NCI-H82 treated with DMSO at 0.1 percent for 48 hours (cell line): ENCODE measurements at regions not wholly inside any gene's neighbourhood (a gene's known extent, or its start where the extent isn't known, plus 50 kb on each side); places are given as distances from the start of the nearest gene placed in this dataset.
"Not testable (repeated sequence)": the region's sequence is repeated elsewhere in the genome, so short reads cannot be mapped to it uniquely, and the experiment has no call there.

Experiments
- DNase-seq: peaks from one replicate; lab custom pipeline; 2025; ENCODE audit not compliant: unreplicated experiment; lab: John Stamatoyannopoulos, UW

GRCh38 chr5:163569284-163569683 is 63.9 kb downstream of the MAT2B start:
- DNase-seq: peak; percentile 73

GRCh38 chr5:163571744-163572143 is 66.3 kb downstream of the MAT2B start:
- DNase-seq: peak; percentile 67

- DNase-seq: no peak
Measured at GRCh38 chr5:163574472-163575440, 69.3 kb downstream of the MAT2B start.

DNA sequence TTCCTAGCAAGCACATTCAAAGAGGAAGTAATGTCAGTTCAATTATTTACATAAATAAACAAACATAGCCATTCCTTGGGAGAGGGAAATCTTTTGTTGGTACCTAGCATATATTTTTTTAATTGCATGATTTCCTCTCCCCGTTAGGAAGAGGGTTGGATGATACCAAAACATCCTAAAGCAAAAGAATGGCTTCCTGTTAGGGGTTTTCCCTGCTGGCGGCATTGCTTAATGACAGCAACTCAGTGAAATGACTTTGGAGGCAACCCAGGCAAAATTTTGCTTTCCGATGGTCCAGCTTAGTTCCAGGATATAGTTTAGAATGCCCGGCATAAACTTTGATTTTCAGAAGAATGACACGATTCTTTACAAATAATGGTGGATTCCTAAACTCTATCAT is 73.2 kb downstream of the MAT2B start:
- DNase-seq: no peak

DNA sequence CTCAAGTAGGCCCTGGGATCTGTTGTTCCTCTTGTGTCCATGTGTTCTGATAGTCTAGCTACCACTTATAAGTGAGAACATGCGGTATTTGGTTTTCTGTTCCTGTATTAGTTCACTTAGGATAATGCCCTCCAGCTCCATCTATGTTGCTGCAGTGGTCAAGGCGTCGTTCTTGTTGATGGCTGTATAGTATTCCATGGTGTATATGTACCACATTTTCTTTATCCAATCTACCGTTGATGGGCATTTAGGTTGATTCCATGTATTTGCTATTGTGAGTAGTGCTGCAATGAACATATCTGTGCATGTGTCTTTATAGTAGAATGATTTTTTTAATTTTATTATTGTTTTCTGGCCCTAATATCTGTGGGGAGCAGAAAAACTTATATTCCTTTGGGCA is 74.3 kb downstream of the MAT2B start:
- no peak for DNase-seq

DNA sequence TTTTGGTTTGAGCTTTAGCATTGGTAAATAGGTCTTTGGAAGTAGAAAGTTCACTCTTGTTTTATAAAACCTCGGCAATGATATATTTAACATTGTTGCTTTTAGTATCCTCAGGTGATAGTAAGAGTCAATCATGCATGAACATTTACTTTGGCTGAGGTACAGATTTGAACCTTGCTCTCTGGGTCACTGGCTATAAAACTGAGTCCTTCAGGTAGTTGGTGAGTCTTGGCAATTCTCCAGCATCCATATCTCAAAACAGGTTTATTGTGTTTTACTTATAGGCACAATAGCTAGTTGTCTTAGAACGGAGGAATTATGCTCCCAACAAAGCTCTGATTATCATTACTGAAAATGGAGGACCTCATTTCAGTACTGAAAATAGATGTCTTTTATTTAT is 75.1 kb downstream of the MAT2B start:
- no peak for DNase-seq

GRCh38 chr5:163583491-163584153 is 78.2 kb downstream of the MAT2B start:
- not testable (repeated sequence) for DNase-seq

- DNase-seq: no peak
Measured at GRCh38 chr5:163585206-163585605, 79.8 kb downstream of the MAT2B start.

DNA sequence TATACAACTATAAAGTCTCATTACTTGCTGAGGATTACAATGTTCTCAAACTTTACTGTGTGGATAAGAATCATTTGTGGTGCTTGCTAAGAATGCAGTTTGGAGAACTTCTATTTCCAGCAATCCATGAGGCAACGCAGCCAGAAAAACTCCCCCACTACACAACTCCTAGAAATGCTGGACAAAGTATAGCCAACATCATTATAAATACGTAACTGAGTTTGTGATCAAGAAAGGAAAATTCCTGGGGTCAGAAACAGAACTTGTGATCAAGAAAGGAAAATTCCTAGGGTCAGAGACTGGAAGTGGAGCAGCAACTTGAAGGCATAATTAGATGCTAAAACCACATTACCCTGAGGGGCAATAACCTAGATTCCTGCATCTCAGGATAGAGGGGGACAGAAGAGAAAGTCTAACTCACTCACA is 81.1 kb downstream of the MAT2B start:
- DNase-seq: no peak

DNA sequence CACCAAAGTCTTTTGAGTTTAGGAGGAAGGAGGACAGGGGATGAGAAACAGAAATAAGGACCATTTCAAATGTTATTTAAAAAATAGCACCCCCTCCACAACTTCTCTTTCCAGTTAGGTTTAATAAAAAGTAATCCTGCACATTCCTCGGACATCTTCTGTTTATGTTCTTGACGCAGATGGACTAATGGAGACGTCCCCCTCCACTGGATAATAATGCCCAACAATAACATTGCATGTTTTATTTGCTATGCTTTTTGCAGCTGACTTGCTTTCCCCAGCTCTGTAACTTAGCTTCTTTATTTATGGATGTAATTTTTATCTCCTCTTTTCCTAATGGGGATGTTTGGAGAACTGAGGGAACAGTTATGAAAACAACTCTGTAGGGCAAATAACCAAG is 89.5 kb downstream of the MAT2B start:
- DNase-seq: no peak

- DNase-seq: no peak
Measured at GRCh38 chr5:163595932-163596607, 90.7 kb downstream of the MAT2B start.

- peak; percentile 76 for DNase-seq
Measured at GRCh38 chr5:163596608-163597315, 91.3 kb downstream of the MAT2B start.

DNA sequence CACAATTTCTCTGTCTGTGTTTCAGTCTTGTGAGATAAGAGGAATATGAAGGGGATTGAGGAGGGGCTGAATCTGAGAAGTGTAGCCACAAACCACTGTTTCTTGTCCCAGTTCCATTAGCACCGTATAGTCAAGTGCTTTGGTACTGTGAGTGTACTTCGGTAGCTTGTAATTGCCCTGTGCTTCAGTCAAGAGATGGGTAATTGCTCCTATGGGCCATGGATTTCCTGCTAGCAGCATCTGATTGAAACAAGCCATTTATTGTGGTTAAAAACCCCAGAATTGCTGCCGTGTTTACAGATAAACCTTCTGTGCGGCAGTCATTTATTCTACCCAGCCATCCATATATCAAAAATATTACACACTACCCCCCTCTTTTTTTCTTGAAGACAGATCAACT is 98.6 kb downstream of the MAT2B start:
- DNase-seq: no peak

- no peak for DNase-seq
Measured at GRCh38 chr5:163607256-163607655, 101.8 kb downstream of the MAT2B start.

GRCh38 chr5:163608621-163609020 is 103.2 kb downstream of the MAT2B start:
- DNase-seq: no peak

GRCh38 chr5:163609910-163610309 is 104.5 kb downstream of the MAT2B start:
- DNase-seq: no peak

DNA sequence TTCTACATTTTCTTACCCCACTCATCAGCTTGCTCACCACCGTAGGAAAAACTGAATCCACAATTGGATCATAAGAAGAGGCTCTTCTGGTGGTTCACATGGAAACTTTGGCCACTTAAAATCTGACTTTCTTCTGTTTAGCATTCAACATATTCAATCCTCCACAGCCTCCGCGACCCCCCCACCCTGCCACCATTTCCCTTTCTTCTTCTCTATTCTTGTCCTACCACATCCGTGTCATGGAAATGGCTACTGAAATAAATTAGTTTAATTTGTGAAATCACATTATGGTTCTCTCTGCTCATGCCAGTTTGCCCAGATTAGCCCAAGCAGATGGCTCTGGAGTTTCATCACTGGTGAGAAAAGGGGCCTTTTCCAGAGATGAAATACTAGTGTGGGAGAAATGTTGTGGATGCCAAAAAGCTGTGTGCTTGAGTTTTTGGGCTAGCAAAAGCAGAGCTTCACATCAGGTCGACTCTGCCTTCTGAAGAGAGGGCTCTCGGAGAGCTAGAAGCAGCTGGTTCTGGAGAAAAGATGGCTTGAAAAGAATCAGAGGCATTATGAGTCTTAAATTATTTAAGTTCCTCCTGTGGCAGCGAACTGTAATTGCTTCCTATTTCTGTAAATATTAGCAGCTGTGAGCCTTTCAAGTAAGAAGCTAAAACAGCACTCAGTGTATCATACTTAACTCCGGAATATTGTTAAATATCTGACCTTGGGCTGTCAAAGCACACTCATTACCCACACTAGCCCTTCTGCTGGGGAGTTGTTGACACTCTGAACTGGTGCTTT is 107.1 kb downstream of the MAT2B start:
- DNase-seq: no peak

- DNase-seq: no peak
Measured at GRCh38 chr5:163613150-163613442, 107.7 kb downstream of the MAT2B start.

- no peak for DNase-seq
Measured at GRCh38 chr5:163614787-163615186, 109.4 kb downstream of the MAT2B start.

- DNase-seq: no peak
Measured at GRCh38 chr5:163619273-163619934, 114.0 kb downstream of the MAT2B start.
